ENCODE measurements at regions not wholly inside any gene's neighbourhood (a gene's known extent, or its start where the extent isn't known, plus 50 kb on each side); places are given as distances from the start of the nearest gene placed in this dataset.

GRCh38 chr14:22400655-22401259 is 188.3 kb downstream of the DAD1 start:
- TF ChIP-seq, protein P1, sequence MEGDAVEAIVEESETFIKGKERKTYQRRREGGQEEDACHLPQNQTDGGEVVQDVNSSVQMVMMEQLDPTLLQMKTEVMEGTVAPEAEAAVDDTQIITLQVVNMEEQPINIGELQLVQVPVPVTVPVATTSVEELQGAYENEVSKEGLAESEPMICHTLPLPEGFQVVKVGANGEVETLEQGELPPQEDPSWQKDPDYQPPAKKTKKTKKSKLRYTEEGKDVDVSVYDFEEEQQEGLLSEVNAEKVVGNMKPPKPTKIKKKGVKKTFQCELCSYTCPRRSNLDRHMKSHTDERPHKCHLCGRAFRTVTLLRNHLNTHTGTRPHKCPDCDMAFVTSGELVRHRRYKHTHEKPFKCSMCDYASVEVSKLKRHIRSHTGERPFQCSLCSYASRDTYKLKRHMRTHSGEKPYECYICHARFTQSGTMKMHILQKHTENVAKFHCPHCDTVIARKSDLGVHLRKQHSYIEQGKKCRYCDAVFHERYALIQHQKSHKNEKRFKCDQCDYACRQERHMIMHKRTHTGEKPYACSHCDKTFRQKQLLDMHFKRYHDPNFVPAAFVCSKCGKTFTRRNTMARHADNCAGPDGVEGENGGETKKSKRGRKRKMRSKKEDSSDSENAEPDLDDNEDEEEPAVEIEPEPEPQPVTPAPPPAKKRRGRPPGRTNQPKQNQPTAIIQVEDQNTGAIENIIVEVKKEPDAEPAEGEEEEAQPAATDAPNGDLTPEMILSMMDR (IDR thresholded peaks at IDR 0.05) = no peak
- TF ChIP-seq POLR2A (IDR thresholded peaks at IDR 0.05) = no peak
